Glomerular endothelial cell (primary cell): ENCODE measurements at regions not wholly inside any gene's neighbourhood (a gene's known extent, or its start where the extent isn't known, plus 50 kb on each side); places are given as distances from the start of the nearest gene placed in this dataset.

Source experiments
- DNase-seq: peaks from one replicate; pipeline ENCODE4 v3.0.0-alpha.2; 2011; ENCODE audit warnings: low read depth, low spot score; ENCODE audit errors: extremely low read depth

GRCh38 chr2:12501469-12502158 lies 215.1 kb upstream of the TRIB2 start:
- DNase-seq = no peak

- no peak for DNase-seq
Measured at GRCh38 chr2:12502759-12503158, 214.0 kb upstream of the TRIB2 start.

GRCh38 chr2:12504443-12504842 lies 212.3 kb upstream of the TRIB2 start:
- no peak for DNase-seq

- no peak for DNase-seq
Measured at GRCh38 chr2:12506846-12507245, 209.9 kb upstream of the TRIB2 start.

GRCh38 chr2:12507295-12507694 lies 209.4 kb upstream of the TRIB2 start:
- no peak for DNase-seq

GRCh38 chr2:12510070-12510469 lies 206.7 kb upstream of the TRIB2 start:
- no peak for DNase-seq

GRCh38 chr2:12513339-12513738 lies 203.4 kb upstream of the TRIB2 start:
- no peak for DNase-seq

- DNase-seq = no peak
Measured at GRCh38 chr2:12514168-12514567, 202.6 kb upstream of the TRIB2 start.

- no peak for DNase-seq
Measured at GRCh38 chr2:12514631-12515437, 201.9 kb upstream of the TRIB2 start.

GRCh38 chr2:12515871-12516270 lies 200.9 kb upstream of the TRIB2 start:
- DNase-seq = no peak

- DNase-seq = no peak
Measured at GRCh38 chr2:12533337-12534005, 183.3 kb upstream of the TRIB2 start.

GRCh38 chr2:12534646-12535263 lies 182.0 kb upstream of the TRIB2 start:
- no peak for DNase-seq

- DNase-seq = no peak
Measured at GRCh38 chr2:12536976-12537375, 179.8 kb upstream of the TRIB2 start.

GRCh38 chr2:12538138-12538694 lies 178.5 kb upstream of the TRIB2 start:
- no peak for DNase-seq

GRCh38 chr2:12539336-12539735 lies 177.4 kb upstream of the TRIB2 start:
- DNase-seq = no peak

GRCh38 chr2:12539776-12540562 lies 176.8 kb upstream of the TRIB2 start:
- DNase-seq = no peak

GRCh38 chr2:12543076-12543977 lies 173.4 kb upstream of the TRIB2 start:
- DNase-seq = no peak

- no peak for DNase-seq
Measured at GRCh38 chr2:12543978-12544558, 172.7 kb upstream of the TRIB2 start.
